NCI-H2081 (cell line): ENCODE measurements at regions not wholly inside any gene's neighbourhood (a gene's known extent, or its start where the extent isn't known, plus 50 kb on each side); places are given as distances from the start of the nearest gene placed in this dataset.

ENCODE experiments used
- DNase-seq, 2 experiments: peaks; one replicate each; lab custom pipeline; 2025; lab: John Stamatoyannopoulos, UW

DNA sequence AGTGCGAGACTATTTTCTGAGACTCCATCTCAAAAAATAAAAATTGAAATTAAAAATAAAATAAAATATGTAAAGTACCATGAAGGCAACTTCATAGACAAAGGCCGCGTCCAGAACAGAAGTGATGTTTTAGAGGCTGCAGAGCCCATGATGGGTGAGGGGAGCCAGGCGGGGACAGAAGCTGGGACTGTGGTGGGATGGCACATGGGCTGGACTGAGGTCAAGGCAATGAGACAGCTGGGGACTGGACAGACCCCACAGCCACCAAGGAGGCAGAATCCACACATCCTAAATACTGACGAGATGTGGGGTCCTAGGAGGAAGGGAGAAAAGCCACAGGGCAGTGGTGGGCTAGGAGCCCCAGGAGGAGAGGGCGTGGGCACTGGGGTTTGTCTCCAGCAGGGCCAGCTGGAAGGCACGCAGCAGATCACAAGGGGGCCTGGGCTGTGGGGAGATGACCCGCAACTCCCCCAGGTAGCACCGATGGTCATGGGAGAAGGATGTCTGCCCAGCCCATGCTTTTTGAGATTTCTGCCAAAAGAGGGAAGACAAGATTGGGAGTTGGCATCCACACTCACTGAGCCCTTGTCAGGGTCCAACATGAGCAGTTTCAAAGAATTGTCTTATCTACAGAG lies 74.3 kb downstream of the KCNF1 start:
- DNase-seq = no peak

GRCh38 chr2:10987439-10987838 lies 75.7 kb downstream of the KCNF1 start:
- DNase-seq = no peak

GRCh38 chr2:10987861-10988260 lies 76.1 kb downstream of the KCNF1 start:
- DNase-seq = no peak

GRCh38 chr2:10989151-10989550 lies 77.4 kb downstream of the KCNF1 start:
- DNase-seq = no peak

DNA sequence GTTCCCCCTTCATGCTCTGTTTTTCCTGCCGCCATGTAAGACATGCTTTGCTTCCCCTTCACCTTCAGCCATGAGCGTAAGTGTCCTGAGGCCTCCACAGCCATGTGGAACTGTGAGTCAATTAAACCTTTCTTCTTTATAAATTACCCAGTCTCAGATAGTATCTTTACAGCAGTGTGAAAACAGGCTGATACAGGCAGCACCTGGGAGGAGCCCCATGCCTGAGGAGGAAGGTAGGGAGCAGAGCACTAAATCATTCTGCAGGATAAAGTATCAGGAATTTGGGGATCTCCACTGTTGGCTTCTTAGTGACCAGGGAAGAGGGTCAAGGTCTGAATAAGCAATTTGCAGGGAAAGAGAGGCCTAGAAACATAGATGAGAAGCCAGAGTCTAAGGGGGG lies 78.0 kb downstream of the KCNF1 start:
- no peak for DNase-seq

- DNase-seq = no peak
Observed at GRCh38 chr2:10990561-10991111, 78.9 kb downstream of the KCNF1 start.

DNA sequence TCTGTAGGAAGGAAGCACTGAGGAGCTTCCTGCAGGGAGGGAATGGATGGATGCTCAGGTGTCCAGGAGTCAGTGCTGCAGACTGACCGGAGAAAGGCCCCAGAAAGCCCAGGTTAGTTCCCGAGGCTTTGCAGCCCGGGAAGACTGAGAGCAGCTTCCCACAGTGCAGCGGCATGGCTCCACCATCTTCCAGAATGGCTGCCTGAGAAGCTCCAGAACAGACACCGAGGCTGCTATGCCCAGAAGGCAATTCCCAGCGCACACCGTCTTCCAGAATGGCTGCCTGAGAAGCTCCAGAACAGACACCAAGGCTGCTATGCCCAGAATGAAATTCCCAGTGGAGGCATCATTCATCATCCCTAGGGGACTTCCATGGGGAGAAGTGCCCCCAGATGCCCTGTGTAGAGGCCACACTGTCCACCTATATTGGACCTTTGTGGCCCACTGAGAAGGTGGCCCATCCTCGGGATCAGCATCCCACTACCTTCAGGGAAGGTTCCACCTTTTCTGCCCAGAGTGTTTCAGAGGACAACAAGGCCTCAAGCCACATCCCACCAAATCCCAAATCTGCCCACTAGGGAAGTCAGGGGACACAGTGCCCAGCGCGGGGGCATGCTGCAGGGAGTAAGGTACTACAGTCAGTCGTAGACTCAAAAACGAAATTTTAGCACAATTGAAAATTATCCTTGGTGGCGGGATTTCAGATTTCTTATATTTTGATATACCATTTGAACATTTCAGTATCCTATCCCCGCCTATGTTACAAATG lies 80.5 kb downstream of the KCNF1 start:
- no peak for DNase-seq

GRCh38 chr2:10993001-10993481 lies 81.3 kb downstream of the KCNF1 start:
- no peak for DNase-seq

- no peak for DNase-seq
Observed at GRCh38 chr2:10995366-10995970, 83.7 kb downstream of the KCNF1 start.

GRCh38 chr2:11004199-11004598 lies 92.5 kb downstream of the KCNF1 start:
- DNase-seq = no peak

DNA sequence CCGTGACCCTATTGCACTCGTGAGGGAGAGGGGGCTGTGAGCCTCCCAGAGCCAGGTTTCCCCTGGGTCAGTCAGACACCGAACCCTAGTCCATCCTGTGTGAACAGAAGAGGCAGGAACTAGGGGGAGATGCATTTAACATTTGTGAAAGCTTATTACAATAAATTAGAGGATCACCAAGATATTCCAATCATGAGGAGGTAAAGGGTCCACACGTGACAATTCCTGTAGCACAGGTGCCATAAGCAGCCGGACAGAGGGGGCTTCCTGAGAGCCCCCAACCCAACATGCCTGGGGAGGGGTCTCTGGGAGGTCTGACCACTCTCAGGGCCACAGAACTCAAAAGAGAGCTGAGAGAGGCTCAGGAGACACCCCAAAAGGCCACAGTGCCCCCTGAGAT lies 93.3 kb downstream of the KCNF1 start:
- no peak for DNase-seq

- DNase-seq = no peak
Observed at GRCh38 chr2:11006191-11006590, 94.5 kb downstream of the KCNF1 start.

DNA sequence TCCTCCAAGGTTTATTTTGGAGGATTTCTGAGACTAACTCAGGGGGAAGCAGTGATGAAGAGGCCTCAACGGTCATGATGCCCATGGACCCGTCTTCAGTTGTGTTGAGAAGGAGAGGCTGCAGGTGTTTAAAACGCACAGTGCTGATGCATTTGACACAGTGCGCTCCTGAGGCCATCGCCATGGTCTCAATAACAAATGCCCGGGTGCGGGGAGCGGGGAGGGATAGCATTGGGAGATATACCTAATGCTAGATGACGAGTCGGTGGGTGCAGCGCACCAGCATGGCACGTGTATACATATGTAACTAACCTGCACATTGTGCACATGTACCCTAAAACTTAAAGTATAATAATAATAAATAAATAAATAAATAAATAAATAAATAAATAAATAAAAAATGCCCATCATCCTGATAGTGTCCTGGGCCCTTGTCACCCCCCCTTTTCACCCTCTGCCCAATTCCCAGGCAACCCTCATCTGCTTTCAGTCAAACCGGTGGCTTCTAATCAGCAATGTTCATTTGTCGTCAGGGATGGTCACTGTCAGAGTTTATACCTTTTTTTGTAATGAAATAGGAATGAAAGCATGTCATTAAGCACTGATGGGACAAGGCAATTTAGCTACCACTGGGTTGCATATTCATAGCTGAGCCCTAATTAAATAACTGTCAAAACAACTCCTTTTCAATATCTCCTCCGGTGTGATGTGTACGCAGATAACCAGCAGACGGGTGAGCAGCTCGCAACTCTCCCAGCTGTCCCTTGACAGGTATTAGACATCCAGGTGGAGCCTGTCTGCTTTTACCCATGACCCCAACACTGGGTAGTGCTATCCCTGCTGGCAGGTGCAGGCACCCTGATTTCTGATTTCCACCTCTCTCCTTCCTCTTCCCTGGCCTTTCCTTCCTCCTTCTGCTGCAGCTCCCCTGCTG lies 95.9 kb downstream of the KCNF1 start:
- no peak for DNase-seq

DNA sequence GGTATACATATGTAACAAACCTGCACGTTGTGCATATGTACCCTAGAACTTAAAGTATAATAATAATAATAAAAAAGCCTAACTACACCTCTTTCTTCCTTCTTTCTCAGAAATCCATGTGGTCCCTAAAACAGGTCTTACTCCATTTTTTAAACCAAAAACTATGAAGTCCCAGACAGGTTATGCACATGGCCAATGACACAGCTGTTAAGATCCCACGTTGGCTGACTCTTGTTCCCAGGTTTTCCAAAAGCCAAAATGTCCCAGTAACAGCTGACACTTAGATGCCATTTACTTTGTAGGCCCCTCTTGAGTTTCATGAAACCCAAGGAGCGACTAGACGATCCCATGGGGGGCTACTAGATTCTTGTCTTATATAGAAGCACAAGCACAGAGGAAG lies 97.0 kb downstream of the KCNF1 start:
- DNase-seq = no peak

DNA sequence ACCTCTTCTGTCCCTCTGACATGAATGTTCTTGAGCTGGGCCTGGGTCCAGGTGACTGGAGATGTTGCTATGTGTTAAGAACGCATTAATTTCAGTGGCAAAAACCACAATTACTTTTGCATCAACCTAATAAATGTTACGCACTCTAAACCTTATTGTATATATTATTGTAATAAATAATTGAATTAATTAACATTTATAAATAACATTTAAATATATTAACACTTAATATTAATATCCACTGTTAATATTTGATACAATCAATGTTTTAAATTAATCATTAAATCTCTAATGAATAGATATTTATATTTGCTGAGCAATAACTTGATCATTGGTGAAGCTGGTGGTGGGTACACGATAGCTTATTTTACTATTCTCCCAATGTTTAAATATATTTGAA lies 97.4 kb downstream of the KCNF1 start:
- no peak for DNase-seq

DNA sequence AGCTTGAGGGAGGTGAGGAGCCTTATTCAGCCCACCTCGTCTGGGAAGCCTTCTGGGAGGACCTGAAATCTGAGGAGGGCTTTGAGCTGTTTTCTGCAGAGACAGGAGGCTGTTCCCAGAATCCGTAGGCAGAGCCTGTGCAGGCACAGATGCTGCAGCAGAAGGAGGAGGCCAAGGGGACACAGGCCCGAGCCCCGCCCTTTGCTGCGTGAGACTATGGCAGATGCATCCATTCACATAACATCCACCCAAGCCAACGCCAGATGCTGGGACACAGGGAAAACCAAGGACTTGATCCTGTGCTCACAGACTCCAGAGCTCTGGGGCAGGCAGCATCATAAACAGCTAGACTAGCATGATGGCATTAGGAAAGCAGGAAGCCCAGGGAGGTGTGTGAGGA lies 98.2 kb downstream of the KCNF1 start:
- no peak for DNase-seq

GRCh38 chr2:11011359-11011758 lies 99.6 kb downstream of the KCNF1 start:
- no peak for DNase-seq

- DNase-seq = no peak
Observed at GRCh38 chr2:11012131-11012693, 100.5 kb downstream of the KCNF1 start.

GRCh38 chr2:11013196-11013595 lies 101.5 kb downstream of the KCNF1 start:
- no peak for DNase-seq

DNA sequence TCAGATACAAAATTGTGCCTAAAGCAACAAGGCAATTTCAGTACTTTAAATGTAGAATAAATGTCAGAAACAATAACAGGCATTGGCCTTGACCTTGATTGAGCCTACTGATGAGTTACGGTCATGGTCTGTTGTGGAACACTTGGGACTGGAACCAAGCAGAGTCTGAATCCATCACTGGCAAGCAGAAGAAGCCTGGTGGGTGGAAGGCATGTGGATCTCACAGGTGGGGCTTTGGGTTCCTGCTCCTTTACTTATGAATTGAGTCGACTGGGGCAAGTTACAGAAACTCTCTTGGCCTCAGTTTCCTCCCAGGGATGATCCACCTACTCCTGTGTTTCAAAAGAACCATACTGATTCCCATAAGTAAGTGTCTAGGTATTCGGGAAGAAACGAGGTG lies 102.3 kb downstream of the KCNF1 start:
- no peak for DNase-seq

DNA sequence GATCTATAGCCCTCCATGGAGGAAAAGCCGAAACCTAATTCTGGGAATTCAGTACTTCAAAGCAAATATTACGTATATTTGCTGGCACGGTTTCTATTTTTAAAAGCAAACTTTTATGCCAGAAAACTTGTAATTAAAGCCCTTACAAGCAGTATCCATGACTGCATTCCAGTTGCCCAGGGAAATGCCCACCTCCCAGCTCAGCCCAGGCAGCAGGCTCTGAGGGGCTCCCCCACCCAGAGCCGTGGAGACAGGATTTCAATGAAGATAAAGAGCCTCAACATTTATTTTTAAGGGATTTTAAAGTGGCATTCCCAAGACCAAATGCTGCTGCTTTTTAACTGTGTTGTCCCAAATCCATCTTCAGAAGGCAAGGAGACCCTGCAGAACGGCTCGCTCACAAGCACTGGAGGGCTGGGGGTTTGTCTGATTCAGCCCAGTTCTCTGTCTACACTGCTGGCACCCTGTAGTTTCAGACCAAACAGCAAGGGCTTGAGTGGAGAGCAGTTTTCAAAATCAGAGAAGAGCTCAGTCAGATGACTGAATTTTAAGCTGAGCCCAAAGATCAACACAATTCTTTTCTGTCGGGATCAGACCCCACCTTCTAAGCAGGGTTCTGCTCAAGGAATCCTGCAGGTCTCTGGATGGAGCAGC lies 105.1 kb downstream of the KCNF1 start:
- DNase-seq = no peak
